ENCODE measurements at regions not wholly inside any gene's neighbourhood (a gene's known extent, or its start where the extent isn't known, plus 50 kb on each side); places are given as distances from the start of the nearest gene placed in this dataset.

- TF ChIP-seq CTCF (IDR thresholded peaks at IDR 0.05 in 8 of 11, conservative IDR thresholded peaks at IDR 0.05 in 3 of 11) (no peak), POLR2A (IDR thresholded peaks at IDR 0.05) (no peak), POLR2AphosphoS5 (IDR thresholded peaks at IDR 0.05) (no peak)
Measured at GRCh38 chr1:30292451-30292850, 430.9 kb downstream of the MATN1 start.

Data from spleen (tissue), 7 donors.